K562 (cell line): ENCODE measurements at regions not wholly inside any gene's neighbourhood (a gene's known extent, or its start where the extent isn't known, plus 50 kb on each side); places are given as distances from the start of the nearest gene placed in this dataset.

Experiments used
- ATF4 ChIP-seq: fragments of 450-650 bp; formaldehyde crosslinking; IDR thresholded peaks from 2 replicates; pipeline ENCODE4 v1.4.0; 2022; ENCODE audit warnings: mild to moderate bottlenecking, moderate library complexity
- CEBPG ChIP-seq, 3 experiments: fragments of 200-800 bp in 1 of 3; sonication (Bioruptor generic) in 1 of 3; sonication (generic) in 1 of 3; formaldehyde crosslinking in 1 of 3; IDR thresholded peaks in 2 of 3; conservative IDR thresholded peaks in 1 of 3; 2 replicates each; pipeline versions ENCODE4 v1.6.1 to v1.8.0; 2016 to 2022; ENCODE audit warnings: missing compliant biosample characterization in 2 of 3, missing genetic modification characterization in 2 of 3, mild to moderate bottlenecking in 1 of 3, missing genetic modification reagents in 1 of 3
- E2F8 ChIP-seq: fragments of 450-650 bp; IDR thresholded peaks from 2 replicates; pipeline ENCODE4 v1.7.1; 2018; ENCODE audit warnings: mild to moderate bottlenecking, low read depth; ENCODE audit not compliant: partially characterized antibody
- EP300 ChIP-seq: IDR thresholded peaks from 2 replicates; pipeline ENCODE4 v1.6.1; 2012; ENCODE audit warnings: low read length, improper control_type of control experiment
- JUND ChIP-seq, 2 experiments: IDR thresholded peaks; 2 replicates in 1 of 2; 3 replicates in 1 of 2; pipeline ENCODE4 v1.6.1; 2011; ENCODE audit warnings: borderline replicate concordance in 2 of 2, low read depth in 2 of 2, low read length in 2 of 2, improper control_type of control experiment in 1 of 2, missing biosample characterization in 1 of 2, missing genetic modification characterization in 1 of 2, missing genetic modification reagents in 1 of 2
- MITF ChIP-seq: IDR thresholded peaks from 2 replicates; pipeline ENCODE4 v1.6.1; 2014; ENCODE audit warnings: antibody characterized with exemption
- NCOA1 ChIP-seq: fragments of 450-650 bp; IDR thresholded peaks from 2 replicates; pipeline ENCODE4 v1.6.1; 2016; ENCODE audit warnings: low read depth
- PHB2 ChIP-seq: fragments of 450-650 bp; IDR thresholded peaks from 2 replicates; pipeline ENCODE4 v1.6.1; 2017; ENCODE audit warnings: low read depth
- PKNOX1 ChIP-seq: fragments of 450-650 bp; IDR thresholded peaks from 2 replicates; pipeline ENCODE4 v1.6.1; 2016
- RBM17 ChIP-seq: fragments of 200-400 bp; formaldehyde crosslinking; IDR thresholded peaks from 2 replicates; pipeline ENCODE4 v1.6.1; 2017; ENCODE audit warnings: low read depth, mild to moderate bottlenecking, low read length, borderline replicate concordance
- SOX6 ChIP-seq: fragments of 450-650 bp; IDR thresholded peaks from 2 replicates; pipeline ENCODE4 v1.6.1; 2014; ENCODE audit warnings: mild to moderate bottlenecking
- SRSF3 ChIP-seq: fragments of 200-400 bp; formaldehyde crosslinking; IDR thresholded peaks from 2 replicates; pipeline ENCODE4 v1.6.1; 2016; ENCODE audit warnings: mild to moderate bottlenecking, low read length, moderate library complexity; ENCODE audit not compliant: insufficient read depth
- STAG1 ChIP-seq: sonication (generic); formaldehyde crosslinking; IDR thresholded peaks from 2 replicates; pipeline ENCODE4 v1.5.0; 2020; ENCODE audit warnings: missing genetic modification reagents, borderline replicate concordance
- ZFP36 ChIP-seq: fragments of 150-350 bp; IDR thresholded peaks from 2 replicates; pipeline ENCODE4 v1.6.1; 2018; ENCODE audit warnings: low read length, low read depth; ENCODE audit not compliant: partially characterized antibody
- ZNF639 ChIP-seq, 2 experiments: fragments of 200-800 bp in 1 of 2; sonication (Bioruptor generic) in 1 of 2; sonication (generic) in 1 of 2; formaldehyde crosslinking in 1 of 2; IDR thresholded peaks in 1 of 2; conservative IDR thresholded peaks in 1 of 2; 2 replicates each; pipeline versions ENCODE4 v1.5.0 to v1.6.1; 2016 to 2020; ENCODE audit warnings: missing compliant biosample characterization in 1 of 2, missing genetic modification characterization in 1 of 2, missing genetic modification reagents in 1 of 2
- ZNF717 ChIP-seq: fragments of 250-450 bp; sonication (Bioruptor Pico); IDR thresholded peaks from 2 replicates; pipeline ENCODE4 v1.5.0; 2021

- no peak for TF ChIP-seq RBM17
- no peak for TF ChIP-seq E2F8
- TF ChIP-seq JUND (IDR thresholded peaks at IDR 0.05; ENCODE audit: borderline replicate concordance, low read depth, low read length) = peak; percentile 61
- no peak for TF ChIP-seq JUND (tag; IDR thresholded peaks at IDR 0.05; ENCODE audit: borderline replicate concordance, low read depth, low read length)
- peak; percentile 58; the same call in 1 of the 2 replicates for TF ChIP-seq EP300
- no peak for TF ChIP-seq PHB2
- no peak for TF ChIP-seq NCOA1
- TF ChIP-seq ATF4 (CRISPR knock-in tag) = peak; percentile 78
- TF ChIP-seq SRSF3 = no peak
- peak; percentile 36; the same call in 1 of the 2 replicates for TF ChIP-seq PKNOX1
- no peak for TF ChIP-seq MITF
- peak; percentile 51; the same call in 1 of the 2 replicates for TF ChIP-seq CEBPG (CRISPR knock-in tag; IDR thresholded peaks at IDR 0.05)
- peak in 1 of 2 experiments; percentile 88; a peak in 3 of 4 replicates for TF ChIP-seq CEBPG (tag; conservative IDR thresholded peaks at IDR 0.05 in 1 of 2, IDR thresholded peaks at IDR 0.05 in 1 of 2)
- TF ChIP-seq ZNF717 (CRISPR knock-in tag) = no peak
- TF ChIP-seq SOX6 = peak; percentile 76
- TF ChIP-seq ZNF639 (CRISPR knock-in tag; conservative IDR thresholded peaks at IDR 0.05 in 1 of 2, IDR thresholded peaks at IDR 0.05 in 1 of 2) = no peak
- TF ChIP-seq STAG1 (CRISPR knock-in tag) = no peak
- no peak for TF ChIP-seq ZFP36
Measured at GRCh38 chr9:26779062-26779461, 113.5 kb downstream of the CAAP1 start (continued).
